HUDEP-2 (cell line): ENCODE measurements at regions not wholly inside any gene's neighbourhood (a gene's known extent, or its start where the extent isn't known, plus 50 kb on each side); places are given as distances from the start of the nearest gene placed in this dataset.
"Not testable (repeated sequence)": the region's sequence is repeated elsewhere in the genome, so short reads cannot be mapped to it uniquely, and the experiment has no call there.

ENCODE experiments used
- DNase-seq, 76 experiments: peaks; one replicate each; lab custom pipeline; 2025; ENCODE audit not compliant: unreplicated experiment in 76 of 76; lab: John Stamatoyannopoulos, UW

GRCh38 chr9:78172610-78173009 is 63.3 kb upstream of the CEP78 start:
- DNase-seq = not testable (repeated sequence)

- DNase-seq = no peak
These were observed 64.2 kb upstream of the CEP78 start for GRCh38 chr9:78171651-78172050.

GRCh38 chr9:78169125-78169524 is 66.8 kb upstream of the CEP78 start:
- no peak for DNase-seq

GRCh38 chr9:78167356-78167755 is 68.5 kb upstream of the CEP78 start:
- DNase-seq = no peak

GRCh38 chr9:78163834-78164233 is 72.0 kb upstream of the CEP78 start:
- no peak for DNase-seq

DNA sequence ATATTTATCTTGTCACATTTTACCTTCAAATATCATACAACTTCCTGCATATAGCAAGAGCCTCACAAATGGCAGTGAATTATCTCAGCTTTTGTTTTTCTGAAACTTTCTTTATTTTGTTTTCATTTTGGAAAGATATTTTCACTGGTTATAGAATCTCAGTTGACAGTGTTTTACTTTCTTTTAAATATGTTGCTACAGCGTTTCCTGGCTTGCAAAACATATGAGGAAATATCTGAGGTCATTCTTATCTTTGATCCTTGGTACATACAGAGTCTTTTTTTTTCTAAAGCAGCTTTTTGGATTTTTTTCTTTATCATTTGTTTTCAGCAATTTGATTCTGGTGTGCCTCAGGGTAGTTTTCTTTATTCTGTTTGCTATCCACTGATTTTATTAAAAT is 77.6 kb upstream of the CEP78 start:
- no peak for DNase-seq

DNA sequence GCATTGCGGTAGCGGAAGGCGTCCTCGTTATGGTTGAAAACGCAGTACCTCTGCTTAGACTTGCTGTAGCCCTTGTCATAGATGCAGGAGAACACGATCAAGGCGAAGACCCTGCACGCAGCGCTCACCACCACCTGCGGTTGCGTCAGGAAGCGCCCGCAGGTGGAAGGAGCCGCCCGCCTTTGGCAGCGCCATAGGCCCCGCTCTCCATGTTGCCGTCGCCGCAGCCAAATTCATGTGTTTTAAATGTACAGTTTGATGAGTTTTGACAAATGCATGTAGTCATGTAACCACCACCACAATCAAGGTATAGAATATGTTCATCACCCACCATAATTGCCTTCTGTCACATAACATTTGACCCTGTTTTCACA is 84.9 kb upstream of the CEP78 start:
- DNase-seq = no peak

DNA sequence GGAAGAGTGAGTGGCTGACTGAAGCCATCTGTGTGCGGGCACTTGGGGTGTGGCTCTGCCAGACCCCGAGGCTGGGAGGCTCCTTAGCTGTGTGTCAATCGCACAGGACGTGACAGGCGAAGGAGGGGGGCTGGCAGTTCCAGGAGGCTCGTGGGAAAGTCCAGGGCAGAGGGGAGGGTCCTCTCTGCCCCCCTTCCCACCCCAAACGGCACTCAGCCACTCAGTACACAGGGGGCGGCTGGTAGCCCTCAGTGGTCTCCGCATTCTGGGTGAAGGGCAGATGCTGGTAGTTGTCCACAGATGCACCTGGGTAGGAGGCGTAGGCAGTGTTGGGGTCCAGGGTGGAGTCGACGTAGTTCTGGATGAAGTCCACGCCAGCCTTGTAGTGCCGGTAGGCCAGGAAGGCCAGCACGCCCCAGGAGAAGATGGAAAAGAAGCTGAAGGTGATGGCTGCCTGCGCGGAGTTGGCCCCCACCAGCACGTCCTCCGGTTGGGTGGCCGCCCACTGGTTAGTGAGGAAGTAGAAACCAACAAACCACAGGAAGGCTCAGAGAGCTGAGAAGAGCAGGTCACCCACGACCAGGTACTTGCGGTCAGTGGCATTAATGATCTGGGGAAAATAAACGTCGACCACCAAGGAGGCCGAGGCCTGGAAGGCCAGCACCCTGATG is 85.4 kb upstream of the CEP78 start:
- DNase-seq = no peak

DNA sequence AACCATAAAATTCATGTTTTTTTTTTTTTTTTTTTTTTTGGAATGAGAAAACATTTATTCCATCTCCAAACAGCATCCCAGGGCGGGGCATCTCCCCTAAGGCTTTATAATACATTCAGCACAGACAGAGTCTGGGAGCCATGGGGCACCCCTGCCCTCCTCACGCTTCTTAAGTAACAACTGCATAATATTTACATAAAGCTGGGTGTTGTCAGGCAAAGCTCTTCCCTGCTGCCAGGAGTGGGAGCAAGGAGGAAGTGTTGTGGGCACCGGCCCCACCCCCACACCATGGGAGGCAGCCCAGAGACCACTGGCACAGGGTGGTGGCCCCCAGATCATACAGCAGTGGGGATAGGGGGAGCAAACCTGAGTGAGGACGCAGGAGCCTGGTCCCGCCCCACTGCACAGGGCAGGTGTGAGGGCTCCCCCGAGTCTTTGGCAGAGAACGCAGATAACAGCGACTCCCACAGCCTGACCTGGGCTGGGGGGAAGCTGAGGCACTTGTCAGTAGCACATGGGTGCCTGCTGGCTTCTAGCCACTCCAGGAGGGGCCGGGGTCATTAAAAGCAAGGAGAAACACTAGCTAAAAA is 86.1 kb upstream of the CEP78 start:
- DNase-seq = no peak

- no peak for DNase-seq
These were observed 89.6 kb upstream of the CEP78 start for GRCh38 chr9:78146241-78146640.

- DNase-seq = no peak
These were observed 91.1 kb upstream of the CEP78 start for GRCh38 chr9:78144663-78145377.

DNA sequence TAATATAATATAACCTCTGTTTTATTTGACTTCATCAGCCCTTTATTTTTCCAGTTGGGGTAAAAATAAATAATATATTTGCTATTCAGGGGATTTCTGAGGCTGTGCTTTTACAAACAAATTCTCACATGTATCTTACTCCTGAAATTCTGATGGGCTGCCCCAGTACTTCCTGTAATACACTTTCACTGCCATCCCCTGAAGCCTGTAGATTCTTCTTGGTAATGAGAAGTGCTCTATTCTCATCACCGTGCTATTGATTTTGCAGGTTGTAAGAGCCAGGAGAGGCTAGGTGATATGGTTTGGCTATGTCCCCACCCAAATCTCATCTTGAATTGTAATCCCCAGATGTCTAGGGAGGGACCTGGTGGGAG is 91.9 kb upstream of the CEP78 start:
- no peak for DNase-seq

DNA sequence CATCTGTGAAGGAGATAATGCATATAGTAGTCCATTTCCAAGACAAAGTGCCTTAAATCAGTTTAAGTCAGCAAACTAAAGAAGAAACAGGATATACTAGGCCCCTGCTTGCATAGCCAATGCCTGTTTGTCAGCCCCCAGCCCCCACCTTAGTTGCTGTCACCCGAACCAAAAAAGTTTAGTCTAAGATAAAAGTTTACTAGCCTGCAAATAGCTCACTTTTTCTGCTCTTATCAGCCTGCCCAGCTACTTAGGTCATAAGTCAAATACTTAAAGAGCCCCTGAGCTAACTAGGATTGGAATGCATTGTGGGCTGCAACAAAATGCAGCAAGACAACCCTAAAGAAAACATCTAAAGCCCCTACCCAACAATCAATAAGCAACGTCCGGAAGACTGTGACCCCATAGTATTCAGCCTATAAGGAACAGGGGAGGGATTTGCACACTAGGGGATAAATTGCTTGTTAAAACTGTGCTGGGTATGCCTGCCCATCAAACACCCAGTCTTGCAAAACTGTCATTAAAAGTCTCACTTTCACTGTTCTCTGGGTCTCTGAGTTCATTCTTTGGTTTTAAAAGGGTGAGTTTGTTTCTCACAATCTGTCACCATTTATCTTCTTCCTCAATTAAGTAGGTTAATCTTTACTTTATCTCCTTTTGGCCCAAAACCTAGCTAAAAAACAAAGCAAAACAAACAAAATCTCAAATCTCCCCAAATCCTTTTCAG is 92.4 kb upstream of the CEP78 start:
- DNase-seq = no peak

GRCh38 chr9:78142264-78142663 is 93.6 kb upstream of the CEP78 start:
- DNase-seq = not testable (repeated sequence)

GRCh38 chr9:78133751-78134150 is 102.1 kb upstream of the CEP78 start:
- DNase-seq = no peak

DNA sequence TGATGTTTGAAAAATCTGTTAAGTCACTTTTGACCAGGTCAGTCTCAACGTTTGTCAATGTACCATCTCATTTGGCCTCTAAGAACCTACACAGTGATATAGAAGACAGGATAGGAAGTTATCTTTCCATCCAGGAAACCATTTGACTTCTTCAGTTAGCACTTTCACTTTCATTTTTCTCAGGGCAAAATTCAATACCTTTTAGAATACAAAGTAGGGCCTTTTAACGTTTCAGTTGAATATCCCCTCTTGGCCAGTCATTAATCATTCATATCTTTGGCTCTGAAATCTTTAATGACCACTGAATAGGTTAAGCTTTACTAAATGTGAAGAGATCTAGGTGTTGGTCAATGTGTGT is 101.1 kb upstream of the GNAQ start:
- DNase-seq = no peak

- DNase-seq = no peak
These were observed 100.5 kb upstream of the GNAQ start for GRCh38 chr9:78131969-78132700.

DNA sequence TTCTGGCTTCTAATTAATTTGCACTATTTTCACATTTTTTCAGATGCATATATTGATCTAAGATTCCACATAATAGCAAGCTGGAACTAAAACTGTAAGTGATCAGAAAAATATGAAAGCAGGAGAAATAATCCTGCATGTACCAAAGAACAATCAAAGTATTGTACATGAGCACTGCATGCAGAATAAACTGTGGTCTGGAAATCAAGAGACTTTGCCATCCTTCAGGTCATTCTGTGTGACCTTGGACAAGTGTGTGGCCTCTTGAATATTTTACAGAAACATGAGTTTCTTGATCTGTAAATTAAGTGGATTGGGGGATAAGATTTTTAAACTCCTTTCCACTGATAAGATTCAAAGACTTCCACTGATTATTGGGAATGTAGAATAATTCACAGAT is 99.2 kb upstream of the GNAQ start:
- no peak for DNase-seq

DNA sequence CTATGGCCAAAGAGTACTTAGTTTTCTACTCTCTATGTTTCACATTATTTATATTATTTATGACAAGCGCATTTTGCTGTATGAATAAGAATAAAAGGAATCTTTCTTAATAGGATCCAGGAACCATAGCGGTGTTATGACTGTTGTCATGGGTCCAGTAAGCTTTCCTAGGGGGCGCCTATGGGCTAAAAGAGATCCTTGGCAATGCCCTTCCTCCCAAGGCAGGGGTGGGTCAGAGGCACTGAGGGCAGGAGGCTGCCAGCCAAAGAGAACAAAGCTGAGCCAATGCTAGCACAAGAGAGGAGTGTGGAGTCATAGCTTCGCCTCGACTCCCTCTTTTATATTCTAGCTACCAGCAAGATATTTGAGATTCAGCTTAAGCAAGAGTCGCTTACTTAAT is 98.4 kb upstream of the GNAQ start:
- peak in 27 of 76 experiments; percentile 1 to 45 (median 13) for DNase-seq

GRCh38 chr9:78127279-78128225 is 95.9 kb upstream of the GNAQ start:
- DNase-seq = no peak
